GM08714 (cell line): ENCODE measurements at regions not wholly inside any gene's neighbourhood (a gene's known extent, or its start where the extent isn't known, plus 50 kb on each side); places are given as distances from the start of the nearest gene placed in this dataset.
"Not testable (repeated sequence)": the region's sequence is repeated elsewhere in the genome, so short reads cannot be mapped to it uniquely, and the experiment has no call there.

Experiments used
- H3K4me3 ChIP-seq: fragments of 200-500 bp; sonication (Bioruptor generic); 2 replicates; pipeline ENCODE4 v1.5.1; 2014; ENCODE audit warnings: mild to moderate bottlenecking, low read length, inconsistent platforms
- ZNF274 ChIP-seq: IDR thresholded peaks from 2 replicates; pipeline ENCODE4 v1.6.1; 2012; ENCODE audit warnings: mild to moderate bottlenecking, low read depth, low read length

- TF ChIP-seq ZNF274, result no peak
Measured at GRCh38 chr16:86949116-86949515, 368.1 kb downstream of the C16orf95 start.

GRCh38 chr16:86949630-86950029 lies 367.6 kb downstream of the C16orf95 start:
- H3K4me3 ChIP-seq, result no peak overlapping the region
- no peak for TF ChIP-seq ZNF274

More at GRCh38 chr16:86949116-86949515, 368.1 kb downstream of the C16orf95 start:
- no peak overlapping the region for H3K4me3 ChIP-seq

DNA sequence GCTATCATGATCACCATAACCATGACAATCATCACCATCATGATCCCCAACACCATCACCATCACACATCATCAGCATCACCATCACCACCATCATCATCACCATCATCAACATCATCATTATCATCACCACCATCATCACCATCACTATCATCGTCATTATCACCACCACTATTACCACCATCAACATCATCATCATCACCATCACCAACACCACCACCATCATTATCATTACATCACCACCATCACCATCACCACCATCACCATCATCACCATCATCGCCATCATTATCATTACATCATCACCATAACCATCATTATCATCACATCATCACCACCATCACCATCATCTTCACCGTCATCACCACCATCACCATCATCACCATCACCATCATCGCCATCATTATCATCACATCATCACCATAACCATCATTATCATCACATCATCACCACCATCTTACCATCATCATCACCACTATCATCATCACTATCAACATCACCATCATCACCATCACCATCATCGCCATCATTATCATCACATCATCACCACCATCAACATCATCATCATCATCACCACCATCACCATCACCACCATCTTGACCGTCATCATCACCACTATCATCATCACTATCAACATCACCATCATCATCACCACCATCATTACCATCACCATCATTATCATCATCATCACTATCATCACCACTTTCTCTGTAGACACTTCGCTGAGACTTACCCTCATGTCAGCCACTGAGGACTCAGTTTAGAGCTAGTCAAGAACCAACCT lies 366.0 kb downstream of the C16orf95 start:
- H3K4me3 ChIP-seq, result no peak overlapping the region
- no peak for TF ChIP-seq ZNF274

DNA sequence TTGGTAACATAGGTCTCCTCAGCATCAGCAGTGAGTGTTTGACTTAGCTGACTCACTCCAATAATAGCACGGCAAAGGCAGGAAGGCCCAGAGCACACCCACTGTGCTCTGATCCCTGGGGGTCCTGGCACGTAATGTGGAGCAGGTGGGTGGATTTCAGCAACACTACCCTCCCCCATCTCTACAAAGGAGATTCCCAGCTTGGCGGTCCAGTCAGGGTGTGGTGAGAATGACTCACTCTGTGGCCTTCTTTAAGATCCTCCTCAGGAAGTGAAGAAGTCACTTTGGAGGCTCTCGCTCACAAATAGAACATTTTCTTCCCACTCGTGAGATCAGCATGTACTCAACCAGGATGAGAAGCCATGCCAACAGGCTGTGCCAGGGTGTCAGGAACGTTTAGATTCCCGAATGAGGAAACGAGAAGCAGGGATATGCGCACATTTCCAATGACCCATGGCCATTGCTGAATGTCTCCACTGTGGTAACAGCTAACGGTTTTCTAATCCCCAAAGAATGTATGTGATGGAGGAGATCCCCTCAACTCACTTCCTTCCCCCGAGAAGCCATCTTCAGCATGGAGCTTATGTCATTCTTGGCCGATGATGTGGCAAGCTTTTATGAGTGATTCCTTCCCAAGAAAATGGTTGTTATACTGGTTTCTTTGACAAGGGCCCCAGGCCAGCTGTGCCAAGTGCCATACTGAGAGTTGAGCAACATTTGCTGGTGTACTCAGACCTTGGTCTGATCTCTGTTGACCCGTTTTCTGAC lies 365.2 kb downstream of the C16orf95 start:
- no peak overlapping the region for H3K4me3 ChIP-seq
- no peak for TF ChIP-seq ZNF274

DNA sequence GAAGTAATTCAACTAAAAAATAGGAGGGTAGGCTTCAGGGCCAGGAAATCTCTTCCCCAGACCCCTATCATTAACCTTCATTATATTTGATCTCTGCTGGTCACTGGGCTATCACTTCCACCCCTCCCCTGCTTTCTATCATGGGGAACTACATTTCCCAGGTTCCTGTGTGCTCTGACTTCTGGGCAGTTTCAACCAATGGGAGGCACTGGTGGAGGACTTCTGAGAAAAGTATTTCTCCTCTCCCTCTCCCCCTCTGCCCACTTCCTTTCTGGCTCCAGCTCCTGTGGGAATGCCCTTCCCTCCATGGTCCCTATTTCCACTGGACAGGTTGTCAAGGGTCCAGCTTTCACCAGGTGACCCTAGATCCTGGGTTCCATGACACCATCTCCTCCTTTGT lies 364.4 kb downstream of the C16orf95 start:
- TF ChIP-seq ZNF274, result no peak
- H3K4me3 ChIP-seq, result no peak overlapping the region

- no peak overlapping the region for H3K4me3 ChIP-seq
- no peak for TF ChIP-seq ZNF274
Measured at GRCh38 chr16:86953631-86954391, 363.4 kb downstream of the C16orf95 start.

DNA sequence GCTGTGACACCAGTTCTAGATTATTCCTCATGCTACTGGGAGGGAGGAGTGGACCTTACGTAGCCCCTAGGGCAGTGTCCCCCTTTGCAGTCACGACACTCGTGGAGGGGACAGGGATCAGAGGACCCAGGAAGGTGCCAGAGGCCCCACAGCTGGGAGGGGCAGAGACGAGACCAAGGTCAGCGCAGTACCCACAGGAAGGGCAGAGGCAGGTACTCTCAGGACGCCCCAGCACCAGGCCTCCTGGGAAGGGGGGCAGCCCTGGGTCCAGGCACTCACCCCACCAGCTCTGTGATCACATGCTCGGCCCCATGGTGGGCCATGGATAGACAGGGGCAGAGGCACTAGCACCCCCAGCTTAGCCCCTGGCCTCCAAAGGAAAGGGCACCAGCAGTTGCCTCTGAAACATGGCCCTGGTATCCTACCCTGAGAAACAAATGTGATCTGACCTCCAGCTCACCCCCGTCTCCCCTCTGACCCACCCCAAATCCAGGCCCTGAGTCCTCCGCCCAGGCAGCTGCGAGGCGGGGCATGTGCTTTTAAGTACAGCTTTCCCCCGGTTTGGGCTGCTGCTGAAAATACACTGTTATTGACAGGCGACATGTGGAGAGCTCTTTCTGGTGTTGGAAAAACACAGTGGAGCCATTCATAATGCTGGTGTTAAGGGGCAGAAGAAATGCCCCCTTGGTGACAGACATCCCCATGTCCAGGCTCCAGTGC lies 361.9 kb downstream of the C16orf95 start:
- TF ChIP-seq ZNF274, result no peak
- no peak overlapping the region for H3K4me3 ChIP-seq

GRCh38 chr16:86956437-86956836 lies 360.8 kb downstream of the C16orf95 start:
- no peak for TF ChIP-seq ZNF274
- H3K4me3 ChIP-seq, result no peak overlapping the region

- H3K4me3 ChIP-seq, result not testable (repeated sequence)
Measured at GRCh38 chr16:86957662-86958198, 359.5 kb downstream of the C16orf95 start.

- no peak for TF ChIP-seq ZNF274
- no peak overlapping the region for H3K4me3 ChIP-seq
Measured at GRCh38 chr16:86958423-86958822, 358.8 kb downstream of the C16orf95 start.

GRCh38 chr16:86959091-86959651 lies 358.0 kb downstream of the C16orf95 start:
- no peak overlapping the region for H3K4me3 ChIP-seq
- TF ChIP-seq ZNF274, result no peak

DNA sequence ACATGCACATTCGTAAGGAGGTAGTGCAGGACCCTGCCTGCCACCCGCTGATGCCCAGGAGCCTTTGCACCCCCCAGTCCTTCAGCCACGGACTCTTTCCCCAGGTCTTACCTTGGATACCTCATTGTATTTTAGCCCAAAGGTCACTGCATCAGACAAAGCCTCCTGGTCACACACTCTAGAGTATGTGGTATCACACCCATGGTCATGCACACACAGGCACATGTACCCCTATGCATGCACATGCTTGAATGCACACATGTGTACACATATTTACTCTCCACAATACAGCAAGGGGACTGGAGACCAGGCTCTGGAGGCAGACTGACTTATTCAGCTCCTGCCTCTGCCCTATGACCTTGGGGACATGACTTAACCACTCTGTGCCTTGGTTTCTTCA lies 357.5 kb downstream of the C16orf95 start:
- no peak for TF ChIP-seq ZNF274
- no peak overlapping the region for H3K4me3 ChIP-seq

GRCh38 chr16:86960266-86960665 lies 356.9 kb downstream of the C16orf95 start:
- no peak for TF ChIP-seq ZNF274

DNA sequence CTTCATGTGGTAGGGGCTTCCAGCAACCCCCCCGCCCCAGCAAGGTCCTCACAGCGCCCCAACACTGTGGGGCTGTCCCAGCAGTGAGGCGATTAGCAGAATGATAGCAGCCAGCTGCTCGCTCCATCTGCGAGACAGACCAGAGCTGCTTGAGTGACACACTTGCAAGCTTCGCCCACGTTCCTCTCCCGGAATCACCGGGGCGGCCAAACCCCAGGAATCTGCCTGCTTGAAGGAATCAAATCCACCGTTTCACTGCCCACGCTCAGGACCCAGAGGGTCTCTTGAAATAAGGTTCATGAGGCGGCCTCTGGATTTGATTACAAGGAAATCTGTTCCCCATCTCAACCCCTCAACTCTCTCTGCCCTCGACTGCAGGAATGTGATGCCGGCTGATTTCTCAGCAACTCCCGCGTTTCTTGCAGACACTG lies 356.0 kb downstream of the C16orf95 start:
- no peak overlapping the region for H3K4me3 ChIP-seq
- TF ChIP-seq ZNF274, result no peak

More at GRCh38 chr16:86960266-86960665, 356.9 kb downstream of the C16orf95 start:
- no peak overlapping the region for H3K4me3 ChIP-seq
